Mononuclear cell (primary cell): ENCODE measurements at regions not wholly inside any gene's neighbourhood (a gene's known extent, or its start where the extent isn't known, plus 50 kb on each side); places are given as distances from the start of the nearest gene placed in this dataset.
"Not testable (repeated sequence)": the region's sequence is repeated elsewhere in the genome, so short reads cannot be mapped to it uniquely, and the experiment has no call there.

Experiments used
- H3K27me3 ChIP-seq: 2 replicates; pipeline ENCODE4 v1.6.0; 2011; ENCODE audit warnings: low read length, control low read depth; ENCODE audit not compliant: insufficient read depth
- H3K4me1 ChIP-seq: 2 replicates; pipeline ENCODE4 v1.5.1; 2011; ENCODE audit warnings: mild to moderate bottlenecking, low read length, control low read depth; ENCODE audit not compliant: insufficient read depth
- H3K4me3 ChIP-seq: 2 replicates; pipeline ENCODE4 v1.5.1; 2011; ENCODE audit warnings: mild to moderate bottlenecking, low read length, moderate library complexity
- H3K9me3 ChIP-seq: 2 replicates; pipeline ENCODE4 v1.5.1; 2011; ENCODE audit warnings: low read depth, mild to moderate bottlenecking, control low read depth, low read length

DNA sequence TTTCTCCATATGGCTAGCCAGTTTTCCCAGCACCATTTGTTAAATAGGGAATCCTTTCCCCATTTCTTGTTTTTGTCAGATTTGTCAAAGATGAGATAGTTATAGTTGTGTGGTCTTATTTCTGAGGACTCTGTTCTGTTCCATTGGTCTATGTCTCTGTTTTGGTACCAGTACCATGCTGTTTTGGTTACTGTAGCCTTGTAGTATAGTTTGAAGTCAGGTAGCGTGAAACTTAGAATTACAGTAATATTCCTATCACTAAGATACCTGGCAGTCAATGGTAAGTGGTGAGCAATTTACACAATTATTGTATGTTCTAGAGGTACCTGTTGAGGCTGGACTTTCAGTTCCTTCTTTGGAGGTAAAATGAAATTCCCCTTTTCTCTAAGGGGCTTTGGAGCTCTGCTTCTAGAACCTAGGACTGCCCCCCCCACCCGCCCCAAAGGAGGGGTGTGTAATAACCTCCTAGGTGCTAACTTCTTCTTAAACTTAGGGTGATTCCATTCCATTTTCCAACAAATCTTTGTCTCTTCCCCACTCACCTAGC, 187.9 kb upstream of the PUDP start:
- not testable (repeated sequence) for H3K4me1 ChIP-seq, H3K27me3 ChIP-seq, H3K4me3 ChIP-seq, H3K9me3 ChIP-seq

- Histone ChIP-seq H3K27me3 (no peaks in the 10 kb centered on the region), H3K9me3 (no peaks in the 10 kb centered on the region), H3K4me3 (no peak overlapping the region)
These were observed 186.4 kb upstream of the PUDP start for GRCh38 chrX:7334253-7334935.

GRCh38 chrX:7330971-7331746, 183.2 kb upstream of the PUDP start:
- H3K9me3 ChIP-seq = no peaks in the 10 kb centered on the region
- no peaks in the 10 kb centered on the region for H3K27me3 ChIP-seq
- H3K4me3 ChIP-seq = no peak overlapping the region
- H3K4me1 ChIP-seq = no peaks in the 10 kb centered on the region

More at GRCh38 chrX:7334253-7334935, 186.4 kb upstream of the PUDP start:
- no peaks in the 10 kb centered on the region for H3K4me1 ChIP-seq

- Histone ChIP-seq H3K4me1 (no peaks in the 10 kb centered on the region), H3K9me3 (no peaks in the 10 kb centered on the region), H3K4me3 (no peak overlapping the region), H3K27me3 (no peaks in the 10 kb centered on the region)
These were observed 182.6 kb upstream of the PUDP start for GRCh38 chrX:7330556-7330955.

- H3K4me3 ChIP-seq = no peak overlapping the region
- no peaks in the 10 kb centered on the region for H3K4me1 ChIP-seq
- no peaks in the 10 kb centered on the region for H3K27me3 ChIP-seq
- H3K9me3 ChIP-seq = no peaks in the 10 kb centered on the region
These were observed 170.7 kb upstream of the PUDP start for GRCh38 chrX:7318661-7319060.

DNA sequence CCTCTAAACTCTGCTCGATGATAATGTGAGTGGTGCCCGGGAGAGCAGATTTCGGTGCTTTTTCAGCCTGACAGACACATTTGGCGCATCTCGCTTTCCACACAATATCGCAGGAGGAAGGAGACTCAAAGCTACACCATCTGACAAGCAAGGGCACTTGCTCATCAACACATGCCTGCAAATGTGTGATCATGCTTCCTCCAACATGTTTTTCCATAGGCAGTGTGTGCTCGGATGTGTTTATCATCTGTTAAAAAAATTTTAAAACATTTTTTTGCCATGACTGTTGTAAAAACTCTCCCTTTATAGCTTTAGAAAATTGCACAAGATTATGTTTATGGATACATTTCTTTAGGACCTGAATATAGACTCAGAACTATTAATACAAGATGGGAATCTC, 170.3 kb upstream of the PUDP start:
- Histone ChIP-seq H3K4me3 (no peak overlapping the region), H3K27me3 (no peaks in the 10 kb centered on the region), H3K4me1 (no peaks in the 10 kb centered on the region), H3K9me3 (no peaks in the 10 kb centered on the region)

DNA sequence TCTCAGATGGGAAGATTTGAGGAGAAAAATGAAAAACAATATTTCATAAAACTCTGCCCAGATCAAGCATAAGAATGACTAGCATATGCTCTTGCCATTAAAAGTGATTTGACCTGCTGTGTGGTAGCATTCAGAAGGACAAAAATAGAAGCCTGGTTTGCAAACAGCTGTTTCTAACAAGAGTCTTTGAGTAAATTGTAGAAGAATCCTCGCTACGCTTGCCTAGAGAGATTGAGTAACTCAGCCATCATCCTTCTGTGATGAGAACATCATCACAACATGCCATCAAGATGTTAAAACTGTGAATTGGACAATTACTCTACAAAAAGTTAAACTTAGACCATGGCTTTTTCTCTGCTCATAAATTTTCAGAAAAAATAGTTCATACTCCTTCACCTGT, 168.9 kb upstream of the PUDP start:
- H3K4me1 ChIP-seq = no peaks in the 10 kb centered on the region
- no peaks in the 10 kb centered on the region for H3K9me3 ChIP-seq
- no peaks in the 10 kb centered on the region for H3K27me3 ChIP-seq
- H3K4me3 ChIP-seq = no peak overlapping the region

- Histone ChIP-seq H3K27me3 (no peaks in the 10 kb centered on the region), H3K9me3 (no peaks in the 10 kb centered on the region), H3K4me3 (no peak overlapping the region), H3K4me1 (no peaks in the 10 kb centered on the region)
These were observed 168.3 kb upstream of the PUDP start for GRCh38 chrX:7316280-7316679.

GRCh38 chrX:7314425-7314824, 166.5 kb upstream of the PUDP start:
- Histone ChIP-seq H3K27me3 (no peaks in the 10 kb centered on the region), H3K9me3 (no peaks in the 10 kb centered on the region), H3K4me3 (no peak overlapping the region), H3K4me1 (peaks cover 3% of the 10 kb centered on the region)

DNA sequence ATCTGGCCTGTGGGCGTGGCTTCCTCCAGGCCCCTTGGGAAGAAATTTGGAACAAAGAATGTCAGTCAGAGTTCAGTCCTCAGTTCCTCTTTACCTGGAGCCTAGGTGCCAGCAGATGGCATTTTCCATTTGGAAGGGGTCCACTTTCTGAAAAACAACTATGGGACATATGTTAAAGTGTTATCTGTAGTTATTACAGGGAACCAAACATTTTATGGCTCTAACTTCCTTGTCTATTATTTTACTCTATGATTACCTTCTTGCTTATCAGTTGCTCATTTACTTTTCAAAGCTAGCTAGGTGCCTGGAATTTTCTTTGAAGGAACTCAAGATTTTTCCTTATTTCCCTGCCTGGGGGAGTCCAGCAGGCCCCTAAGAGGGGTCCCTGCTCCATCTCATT, 159.8 kb upstream of the PUDP start:
- Histone ChIP-seq H3K9me3 (no peaks in the 10 kb centered on the region), H3K4me1 (peaks cover 3% of the 10 kb centered on the region), H3K27me3 (no peaks in the 10 kb centered on the region), H3K4me3 (no peak overlapping the region)

- Histone ChIP-seq H3K27me3 (no peaks in the 10 kb centered on the region), H3K9me3 (no peaks in the 10 kb centered on the region), H3K4me1 (peaks cover 7% of the 10 kb centered on the region), H3K4me3 (no peak overlapping the region)
These were observed 146.5 kb upstream of the PUDP start for GRCh38 chrX:7294483-7294882.

DNA sequence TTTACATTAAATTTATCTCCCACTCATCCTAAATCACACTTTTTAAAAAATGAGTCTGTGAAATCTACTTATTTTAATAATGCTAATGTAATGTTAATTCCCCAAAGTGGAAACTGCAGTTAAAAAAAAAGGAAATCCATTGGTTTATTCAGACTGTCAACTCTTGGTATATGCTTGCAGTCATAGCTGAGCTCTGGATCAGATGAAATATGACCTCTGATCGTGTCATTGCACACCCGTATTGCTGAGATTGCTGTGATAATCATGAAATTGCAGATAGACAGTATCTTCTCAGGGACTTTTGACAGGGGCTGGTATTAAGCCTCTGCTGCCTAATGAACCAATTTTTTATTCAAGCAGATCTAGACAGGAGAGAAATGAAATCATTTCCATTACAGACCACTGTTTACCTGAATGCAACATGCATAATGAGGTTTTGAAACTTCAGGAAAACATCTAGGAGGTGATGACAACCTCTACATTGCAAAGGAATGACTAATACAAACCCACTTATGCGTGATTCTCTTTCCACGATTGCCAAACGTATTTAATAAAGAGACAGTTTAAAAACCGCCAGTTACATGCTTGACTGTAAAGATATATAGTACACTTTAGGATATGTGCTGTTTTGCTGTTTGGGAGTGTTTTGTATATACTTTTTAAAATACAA, 138.3 kb upstream of the PUDP start:
- Histone ChIP-seq H3K9me3 (no peaks in the 10 kb centered on the region), H3K4me3 (no peak overlapping the region), H3K27me3 (no peaks in the 10 kb centered on the region), H3K4me1 (no peaks in the 10 kb centered on the region)

DNA sequence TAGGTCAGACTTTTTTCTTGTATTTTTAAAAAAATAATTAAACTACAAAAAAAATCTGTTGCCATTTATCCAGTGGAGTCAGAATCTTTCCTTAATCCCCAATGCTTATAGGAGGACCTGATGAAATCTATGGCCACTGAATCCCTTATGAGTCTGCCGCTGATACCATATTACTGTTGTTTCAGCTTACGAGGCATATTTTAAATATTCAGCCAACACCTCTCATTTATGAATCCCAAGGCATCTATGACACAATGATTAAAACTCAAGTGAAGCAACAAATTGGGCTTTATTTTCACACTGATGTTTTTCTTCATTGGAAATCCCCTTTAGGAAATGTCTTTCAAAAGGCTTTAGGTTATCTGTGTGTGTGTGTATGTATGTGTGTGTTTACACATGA, 137.8 kb upstream of the PUDP start:
- Histone ChIP-seq H3K9me3 (no peaks in the 10 kb centered on the region), H3K4me3 (no peak overlapping the region), H3K4me1 (no peaks in the 10 kb centered on the region), H3K27me3 (no peaks in the 10 kb centered on the region)

DNA sequence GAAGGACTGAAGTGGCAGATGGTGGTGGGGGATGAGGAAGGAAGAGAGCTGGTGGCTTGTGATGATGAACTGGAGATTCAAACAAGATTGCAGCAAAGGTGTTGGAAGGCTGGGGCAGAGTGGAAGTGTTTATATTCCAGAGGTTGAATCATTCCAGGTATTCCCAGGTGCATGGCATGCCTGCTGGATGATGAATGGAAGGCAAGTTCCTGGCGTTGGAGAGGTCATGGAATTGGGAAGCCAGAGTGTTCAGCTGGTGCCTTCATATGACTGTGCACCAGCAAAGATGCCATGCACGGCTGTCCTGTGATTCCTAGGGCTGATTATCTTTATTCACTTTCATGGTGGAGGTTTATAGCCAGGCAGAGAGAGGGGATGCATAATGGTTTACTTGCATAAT, 135.8 kb upstream of the PUDP start:
- Histone ChIP-seq H3K4me3 (no peak overlapping the region), H3K4me1 (no peaks in the 10 kb centered on the region), H3K9me3 (no peaks in the 10 kb centered on the region), H3K27me3 (no peaks in the 10 kb centered on the region)

DNA sequence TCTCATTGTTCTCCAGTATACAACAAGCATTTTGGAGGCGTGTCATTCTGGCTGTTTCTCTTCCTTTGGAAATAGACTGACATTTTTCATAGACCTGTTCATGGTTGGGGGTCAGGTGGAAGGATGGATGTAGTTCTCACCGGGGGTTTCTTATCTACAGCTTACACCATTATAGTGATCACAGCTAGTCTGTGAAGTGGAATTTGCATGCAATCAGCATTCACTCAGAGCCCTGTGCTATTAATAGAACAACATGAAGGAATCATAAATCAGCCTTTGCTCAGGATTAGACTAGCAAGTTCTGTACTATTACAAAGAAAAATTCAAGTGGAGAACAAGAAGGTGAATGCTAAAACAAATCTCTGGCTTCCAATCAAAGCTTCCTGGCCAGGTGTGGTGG, 132.6 kb upstream of the PUDP start:
- H3K9me3 ChIP-seq = no peaks in the 10 kb centered on the region
- no peaks in the 10 kb centered on the region for H3K4me1 ChIP-seq
- H3K4me3 ChIP-seq = no peak overlapping the region
- H3K27me3 ChIP-seq = no peaks in the 10 kb centered on the region
